SJSA1 (cell line): ENCODE measurements at regions not wholly inside any gene's neighbourhood (a gene's known extent, or its start where the extent isn't known, plus 50 kb on each side); places are given as distances from the start of the nearest gene placed in this dataset.
A peak's percentile ranks its signal among the peaks of the same experiment; 100 is the strongest.
"Not testable (repeated sequence)": the region's sequence is repeated elsewhere in the genome, so short reads cannot be mapped to it uniquely, and the experiment has no call there.

Experiments used
- DNase-seq, 2 experiments: peaks; one replicate each; pipeline ENCODE4 v3.0.0-alpha.2; 2015 to 2020; ENCODE audit warnings: low spot score in 2 of 2, low read depth in 1 of 2
- H3K27ac ChIP-seq: fragments of 250-450 bp; sonication (Bioruptor Pico); 2 replicates; pipeline ENCODE4 v1.5.1; 2020; ENCODE audit warnings: mild to moderate bottlenecking, moderate library complexity
- H3K27me3 ChIP-seq: fragments of 250-450 bp; sonication (Bioruptor Pico); replicated peaks from 2 replicates; pipeline ENCODE4 v1.5.1; 2020; ENCODE audit warnings: mild to moderate bottlenecking, moderate library complexity
- H3K36me3 ChIP-seq: fragments of 250-450 bp; sonication (Bioruptor Pico); 2 replicates; pipeline ENCODE4 v1.5.1; 2020; ENCODE audit warnings: mild to moderate bottlenecking
- H3K4me1 ChIP-seq: fragments of 250-450 bp; sonication (Bioruptor Pico); replicated peaks from 2 replicates; pipeline ENCODE4 v1.6.1; 2021; ENCODE audit warnings: mild to moderate bottlenecking
- H3K4me3 ChIP-seq: fragments of 250-450 bp; sonication (Bioruptor Pico); 2 replicates; pipeline ENCODE4 v1.5.1; 2020; ENCODE audit warnings: mild to moderate bottlenecking
- H3K9me3 ChIP-seq: fragments of 250-450 bp; sonication (Bioruptor Pico); replicated peaks from 2 replicates; pipeline ENCODE4 v1.5.1; 2020; ENCODE audit warnings: mild to moderate bottlenecking

DNA sequence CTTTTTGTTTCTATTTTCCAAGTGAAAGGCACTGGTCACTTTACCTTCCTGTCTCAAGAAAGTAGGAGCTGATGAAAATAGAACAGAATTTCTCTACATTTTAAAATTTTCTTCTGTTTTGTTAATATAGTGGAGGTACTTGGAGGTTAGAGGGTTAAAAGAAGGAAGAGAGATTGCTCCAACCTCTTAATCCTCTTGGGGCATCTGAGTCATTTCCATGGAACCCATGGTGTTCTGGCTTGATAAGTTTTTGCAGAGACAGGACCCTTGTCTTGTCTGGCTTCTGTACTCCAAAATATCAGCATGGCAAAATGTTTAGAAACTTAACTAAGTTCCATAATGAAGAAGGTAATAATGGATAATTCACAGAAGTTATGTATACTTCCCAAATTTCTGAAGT, 727.2 kb downstream of the C4orf33 start:
- Histone ChIP-seq H3K4me1 (peaks cover 29% of the 10 kb centered on the region), H3K27ac (peak overlapping the region; percentile 51), H3K27me3 (no peaks in the 10 kb centered on the region), H3K36me3 (no peaks in the 10 kb centered on the region), H3K4me3 (no peak overlapping the region), H3K9me3 (no peaks in the 10 kb centered on the region)
- peak in 1 of 2 experiments; percentile 64 for DNase-seq

DNA sequence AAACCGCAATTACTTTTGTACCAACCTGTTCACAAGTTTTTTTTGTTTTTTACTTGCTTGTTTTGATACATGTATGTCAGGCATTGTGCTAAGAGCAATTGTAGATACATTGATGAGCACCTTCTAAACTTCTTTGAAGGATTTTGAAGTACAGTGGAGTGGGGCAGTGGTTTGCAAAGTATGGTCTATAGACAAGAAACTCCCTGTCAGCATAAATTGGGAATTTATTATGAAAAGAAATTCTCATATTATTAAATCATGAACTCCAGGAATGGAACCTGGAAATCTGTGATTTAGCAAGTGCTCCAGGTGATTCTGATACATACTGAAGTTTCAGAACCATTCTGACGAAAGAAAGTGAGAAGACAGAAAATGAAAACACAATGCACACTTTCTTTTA, 733.4 kb downstream of the C4orf33 start:
- H3K27me3 ChIP-seq = no peaks in the 10 kb centered on the region
- H3K4me1 ChIP-seq = 0 out of 2 replicates have a peak, but pooled peaks cover 5% of the 10 kb centered on the region
- H3K36me3 ChIP-seq = no peaks in the 10 kb centered on the region
- H3K9me3 ChIP-seq = no peaks in the 10 kb centered on the region
- no peak overlapping the region for H3K4me3 ChIP-seq
- no peak for DNase-seq
- H3K27ac ChIP-seq = no peak overlapping the region

DNA sequence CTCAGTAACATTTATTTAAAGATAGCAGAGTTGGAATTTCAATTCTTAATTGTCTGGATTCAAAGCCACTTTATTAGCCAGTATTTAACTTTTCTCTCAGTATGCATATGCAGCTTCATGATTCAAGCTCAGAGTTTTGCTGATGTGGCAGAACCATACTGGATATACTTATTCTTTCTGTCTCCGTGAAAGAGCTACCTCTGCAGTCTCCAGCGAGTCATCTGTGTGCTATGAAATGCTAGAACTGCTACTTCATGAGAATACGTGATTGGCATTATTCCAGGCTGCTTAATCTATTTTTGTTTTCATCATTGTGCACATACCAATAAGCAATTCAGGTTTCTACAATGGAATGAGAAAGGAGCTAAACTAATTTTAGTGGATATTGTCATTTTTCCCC, 743.7 kb downstream of the C4orf33 start:
- Histone ChIP-seq H3K27me3 (no peaks in the 10 kb centered on the region), H3K27ac (no peak overlapping the region), H3K4me3 (no peak overlapping the region), H3K4me1 (no peaks in the 10 kb centered on the region), H3K9me3 (no peaks in the 10 kb centered on the region; the same call in 1 of the 2 replicates), H3K36me3 (no peaks in the 10 kb centered on the region)
- no peak for DNase-seq

DNA sequence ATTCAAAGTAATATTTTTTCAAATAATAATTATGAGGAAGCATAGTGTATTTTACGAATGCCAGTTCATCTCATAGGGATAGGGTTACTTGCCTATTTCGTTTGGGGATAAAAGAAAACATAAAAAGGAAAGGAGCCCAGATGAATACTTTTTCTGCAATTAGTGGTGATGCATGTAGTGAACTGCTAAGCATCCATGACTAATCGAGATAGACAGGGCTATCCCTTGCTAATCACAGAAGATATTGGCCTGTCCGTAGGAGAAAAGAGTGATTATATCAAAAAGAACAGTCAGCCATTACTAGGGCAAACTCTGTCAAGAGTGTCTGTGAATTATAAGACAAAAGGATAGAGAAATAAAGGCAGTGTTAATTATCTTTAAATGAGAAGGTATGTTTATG, 746.1 kb downstream of the C4orf33 start:
- no peaks in the 10 kb centered on the region for H3K27me3 ChIP-seq
- no peak overlapping the region for H3K4me3 ChIP-seq
- DNase-seq = no peak
- H3K9me3 ChIP-seq = no peaks in the 10 kb centered on the region; the same call in 1 of the 2 replicates
- H3K27ac ChIP-seq = no peak overlapping the region
- no peaks in the 10 kb centered on the region for H3K36me3 ChIP-seq
- H3K4me1 ChIP-seq = no peaks in the 10 kb centered on the region

DNA sequence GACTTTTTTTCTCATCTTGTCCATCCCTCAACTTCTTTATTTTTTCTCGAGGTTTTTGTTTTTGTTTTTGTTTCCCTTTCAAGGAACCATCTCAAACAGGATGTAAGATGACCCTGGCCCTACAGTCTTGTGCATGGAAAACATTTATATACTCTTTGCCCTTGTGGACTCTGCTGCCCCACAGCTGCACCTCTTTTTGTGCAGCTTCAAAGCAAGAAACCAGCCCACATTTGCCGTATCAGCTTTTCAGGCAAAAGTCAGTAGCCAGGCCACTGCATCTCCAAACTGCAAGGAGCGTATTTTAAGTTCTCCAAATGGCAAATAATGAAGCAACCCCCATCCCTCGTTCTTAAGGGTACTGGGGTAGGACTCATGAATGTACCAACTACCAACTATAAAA, 756.5 kb downstream of the C4orf33 start:
- Histone ChIP-seq H3K4me1 (no peaks in the 10 kb centered on the region), H3K36me3 (no peaks in the 10 kb centered on the region), H3K9me3 (no peaks in the 10 kb centered on the region), H3K4me3 (no peak overlapping the region), H3K27me3 (no peaks in the 10 kb centered on the region), H3K27ac (no peak overlapping the region)
- no peak for DNase-seq

DNA sequence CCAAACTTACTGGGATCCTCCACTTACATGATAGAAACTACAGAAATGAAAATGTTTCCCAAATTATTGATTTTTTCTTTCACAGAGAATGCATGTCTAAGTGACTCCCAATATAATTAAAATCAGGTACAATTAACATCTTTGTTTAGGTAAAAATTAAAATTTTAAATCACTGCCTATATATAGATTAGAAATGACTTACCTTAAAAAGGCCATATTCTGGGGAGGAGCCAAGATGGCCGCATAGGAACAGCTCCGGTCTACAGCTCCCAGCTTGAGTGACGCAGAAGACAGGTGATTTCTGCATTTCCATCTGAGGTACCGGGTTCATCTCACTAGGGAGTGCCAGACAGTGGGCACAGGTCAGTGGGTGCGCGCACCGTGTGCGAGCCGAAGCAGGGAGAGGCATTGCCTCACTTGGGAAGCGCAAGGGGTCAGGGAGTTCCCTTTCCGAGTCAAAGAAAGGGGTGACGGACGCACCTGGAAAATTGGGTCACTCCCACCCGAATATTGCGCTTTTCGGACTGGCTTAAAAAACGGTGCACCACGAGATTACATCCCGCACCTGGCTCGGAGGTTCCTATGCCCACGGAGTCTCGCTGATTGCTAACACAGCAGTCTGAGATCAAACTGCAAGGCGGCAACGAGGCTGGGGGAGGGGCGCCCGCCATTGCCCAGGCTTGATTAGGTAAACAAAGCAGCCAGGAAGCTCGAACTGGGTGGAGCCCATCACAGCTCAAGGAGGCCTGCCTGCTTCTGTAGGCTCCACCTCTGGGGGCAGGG, 757.9 kb downstream of the C4orf33 start:
- not testable (repeated sequence) for DNase-seq, H3K4me3 ChIP-seq, H3K4me1 ChIP-seq, H3K27ac ChIP-seq, H3K9me3 ChIP-seq, H3K27me3 ChIP-seq, H3K36me3 ChIP-seq

DNA sequence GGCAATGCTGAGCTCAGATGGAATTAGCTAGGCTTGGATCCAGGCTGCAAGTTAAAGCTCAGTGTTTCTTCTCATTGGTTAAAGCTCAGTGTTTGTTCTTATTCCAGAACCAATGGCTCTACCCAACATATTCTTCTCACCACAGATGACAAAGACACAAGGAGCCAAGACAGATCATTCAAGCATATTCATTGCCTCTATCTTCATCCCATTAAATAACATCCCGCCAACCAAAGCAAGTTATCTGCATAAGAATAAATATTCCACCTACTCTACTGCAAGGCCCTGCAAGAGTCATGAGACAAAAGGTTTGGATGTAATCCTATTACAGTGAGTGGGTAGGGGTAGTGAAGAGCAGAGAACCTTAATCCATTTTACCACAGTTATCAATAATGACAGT, 766.5 kb downstream of the C4orf33 start:
- DNase-seq = no peak
- H3K4me1 ChIP-seq = no peaks in the 10 kb centered on the region
- H3K4me3 ChIP-seq = no peak overlapping the region
- no peaks in the 10 kb centered on the region for H3K9me3 ChIP-seq
- no peaks in the 10 kb centered on the region for H3K27me3 ChIP-seq
- H3K27ac ChIP-seq = no peak overlapping the region
- no peaks in the 10 kb centered on the region for H3K36me3 ChIP-seq

DNA sequence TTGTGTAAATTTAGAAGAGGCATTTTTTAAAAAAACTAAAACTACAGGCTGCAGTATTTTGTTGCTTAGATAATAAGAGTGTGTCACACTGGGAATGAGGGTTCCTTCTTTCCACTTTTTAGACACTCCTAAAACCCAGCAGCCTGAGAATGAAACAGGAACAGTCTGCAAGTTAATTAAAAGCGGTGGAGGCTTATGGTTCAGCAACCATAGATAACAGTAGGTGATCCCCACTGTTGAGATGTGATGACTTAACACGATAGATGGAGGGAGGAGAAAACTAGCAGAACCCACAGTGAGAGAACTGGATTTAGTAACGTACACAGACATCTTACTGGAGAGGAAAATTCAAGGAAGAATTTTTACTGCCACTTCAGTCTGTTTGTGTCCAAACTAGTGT, 767.3 kb downstream of the C4orf33 start:
- H3K27ac ChIP-seq = no peak overlapping the region
- no peak for DNase-seq
- no peaks in the 10 kb centered on the region for H3K9me3 ChIP-seq
- no peak overlapping the region for H3K4me3 ChIP-seq
- H3K4me1 ChIP-seq = no peaks in the 10 kb centered on the region
- H3K36me3 ChIP-seq = no peaks in the 10 kb centered on the region
- H3K27me3 ChIP-seq = no peaks in the 10 kb centered on the region

DNA sequence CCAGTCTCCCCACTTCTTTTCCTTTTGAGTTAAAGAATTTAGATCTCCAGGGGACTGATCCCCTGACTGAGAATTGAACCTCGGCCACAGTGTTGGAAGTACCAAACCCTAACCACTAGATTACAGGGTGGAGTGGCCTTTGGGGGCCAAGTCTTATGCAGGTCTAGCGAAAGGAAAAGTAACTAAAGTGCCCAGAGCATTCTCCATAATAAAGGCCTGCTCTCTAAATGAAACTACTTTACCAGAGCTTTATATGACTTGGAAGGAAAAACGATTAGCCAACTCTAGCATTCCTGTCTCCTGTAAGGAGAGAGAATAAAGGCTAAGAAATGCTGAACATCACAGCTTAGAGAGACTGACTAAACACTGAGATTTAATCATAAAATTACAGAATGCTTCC, 788.0 kb downstream of the C4orf33 start:
- H3K36me3 ChIP-seq = no peaks in the 10 kb centered on the region
- no peaks in the 10 kb centered on the region for H3K4me1 ChIP-seq
- no peaks in the 10 kb centered on the region for H3K9me3 ChIP-seq
- no peak for DNase-seq
- H3K4me3 ChIP-seq = no peak overlapping the region
- H3K27ac ChIP-seq = no peak overlapping the region
- no peaks in the 10 kb centered on the region for H3K27me3 ChIP-seq

DNA sequence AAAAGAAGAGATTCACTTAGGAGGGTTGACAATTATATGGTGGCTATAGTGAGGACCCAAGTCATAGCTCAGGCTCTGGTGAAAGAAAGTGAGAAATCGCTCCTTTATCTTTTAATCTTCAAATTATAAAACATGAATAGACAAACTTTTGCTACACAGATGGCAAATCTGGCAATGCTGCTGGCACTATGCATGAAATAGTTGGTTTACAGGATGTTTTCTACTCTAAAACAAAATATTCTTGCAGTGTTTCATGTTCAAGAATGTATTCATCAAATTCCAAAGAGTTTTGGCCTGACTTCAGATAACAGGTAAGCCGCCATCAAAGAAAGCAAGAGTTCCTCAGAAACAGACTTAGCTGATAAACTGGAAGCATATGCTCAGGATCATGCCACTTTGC, 801.2 kb downstream of the C4orf33 start:
- DNase-seq = no peak
- Histone ChIP-seq H3K27ac (no peak overlapping the region), H3K4me3 (no peak overlapping the region), H3K27me3 (no peaks in the 10 kb centered on the region), H3K4me1 (no peaks in the 10 kb centered on the region), H3K9me3 (no peaks in the 10 kb centered on the region), H3K36me3 (no peaks in the 10 kb centered on the region)

DNA sequence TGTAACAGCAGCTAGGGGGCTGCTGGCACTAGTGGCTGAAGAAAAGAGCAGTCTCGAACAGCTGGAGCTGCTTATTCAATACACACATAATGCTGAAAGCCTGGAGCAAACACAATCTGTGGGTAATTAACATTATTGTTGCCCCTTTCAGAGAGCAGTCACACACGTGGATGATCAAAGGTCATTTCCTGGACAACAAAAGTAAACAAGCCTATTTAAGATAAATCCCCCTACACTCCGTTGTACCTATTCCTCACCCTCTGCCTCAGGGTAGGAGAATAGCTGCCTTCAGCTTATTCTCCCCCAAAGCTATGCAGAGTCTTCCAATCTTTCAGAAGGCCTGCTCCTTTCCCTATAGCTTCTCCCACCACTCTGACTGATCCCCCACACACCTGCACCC, 803.9 kb downstream of the C4orf33 start:
- Histone ChIP-seq H3K9me3 (no peaks in the 10 kb centered on the region), H3K27me3 (no peaks in the 10 kb centered on the region), H3K4me3 (no peak overlapping the region), H3K27ac (no peak overlapping the region), H3K4me1 (no peaks in the 10 kb centered on the region), H3K36me3 (no peaks in the 10 kb centered on the region)
- DNase-seq = no peak

DNA sequence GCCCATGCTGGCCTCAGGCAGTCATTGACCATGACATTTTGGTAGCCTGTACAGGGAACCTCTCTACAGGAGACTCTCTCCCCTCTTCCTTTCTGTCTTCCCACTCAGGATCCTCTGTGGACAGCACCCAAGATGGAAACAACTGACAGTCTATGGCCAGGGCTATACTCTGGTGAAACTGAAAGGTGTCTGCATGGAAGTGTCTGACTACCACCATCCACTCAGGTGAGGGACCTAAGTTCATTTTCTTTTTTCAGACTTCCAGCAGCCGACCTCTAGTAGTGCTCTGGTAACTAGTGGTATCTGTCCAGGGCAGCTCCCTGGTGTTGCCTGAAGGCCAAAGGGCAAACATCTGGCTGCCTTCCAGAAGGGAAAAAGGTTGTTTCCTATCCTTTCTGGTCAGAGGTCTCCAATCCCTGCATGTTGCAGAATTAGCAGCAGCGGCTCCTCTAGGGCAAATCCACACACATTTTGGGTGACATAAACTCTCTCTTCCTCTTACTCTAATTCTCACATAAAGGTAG, 804.5 kb downstream of the C4orf33 start:
- H3K9me3 ChIP-seq = no peaks in the 10 kb centered on the region
- no peaks in the 10 kb centered on the region for H3K27me3 ChIP-seq
- no peak for DNase-seq
- H3K27ac ChIP-seq = no peak overlapping the region
- no peak overlapping the region for H3K4me3 ChIP-seq
- H3K36me3 ChIP-seq = no peaks in the 10 kb centered on the region
- H3K4me1 ChIP-seq = no peaks in the 10 kb centered on the region

DNA sequence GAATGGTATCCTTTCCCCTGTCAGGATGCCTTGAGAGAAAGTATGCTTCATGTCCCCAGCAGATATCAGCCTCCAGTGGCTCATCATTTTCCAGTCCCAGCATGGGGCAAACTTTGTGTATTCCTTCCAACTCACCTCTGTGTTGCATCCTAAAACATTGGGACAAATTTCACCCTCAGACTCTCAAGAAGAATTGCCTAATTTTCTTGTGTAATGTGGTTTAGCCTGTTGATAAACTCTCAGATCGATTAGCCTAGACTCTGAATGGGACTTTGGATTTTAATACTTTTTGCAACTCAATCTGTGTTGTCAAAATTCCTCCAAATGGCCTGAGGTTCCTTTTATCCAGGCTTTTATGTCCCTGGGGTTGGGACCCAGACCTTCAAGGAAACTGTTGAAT, 805.3 kb downstream of the C4orf33 start:
- Histone ChIP-seq H3K27ac (no peak overlapping the region), H3K27me3 (no peaks in the 10 kb centered on the region), H3K4me3 (no peak overlapping the region), H3K4me1 (no peaks in the 10 kb centered on the region), H3K36me3 (no peaks in the 10 kb centered on the region), H3K9me3 (no peaks in the 10 kb centered on the region)
- no peak for DNase-seq

DNA sequence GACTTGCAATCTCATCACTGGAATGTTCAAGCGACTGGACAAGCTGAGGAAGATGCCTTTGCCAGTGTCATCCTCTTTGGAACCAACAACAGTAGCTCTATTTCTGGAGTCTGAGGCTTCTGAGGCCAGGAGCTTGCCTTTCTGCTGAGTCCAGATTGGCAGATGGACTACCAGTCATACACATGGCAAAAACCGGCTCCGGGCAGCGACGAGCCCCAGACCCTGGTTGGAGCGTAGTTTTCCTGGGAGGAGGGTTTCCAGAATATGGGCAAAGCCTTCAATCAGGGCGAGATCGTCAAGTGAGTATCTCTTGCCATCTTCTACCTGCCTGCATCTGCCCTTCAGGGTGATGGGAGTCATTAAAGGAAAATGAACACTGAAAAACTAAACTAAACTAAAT, 807.9 kb downstream of the C4orf33 start:
- Histone ChIP-seq H3K4me3 (no peak overlapping the region), H3K36me3 (no peaks in the 10 kb centered on the region), H3K4me1 (no peaks in the 10 kb centered on the region), H3K27me3 (no peaks in the 10 kb centered on the region), H3K27ac (no peak overlapping the region), H3K9me3 (no peaks in the 10 kb centered on the region)
- no peak for DNase-seq

DNA sequence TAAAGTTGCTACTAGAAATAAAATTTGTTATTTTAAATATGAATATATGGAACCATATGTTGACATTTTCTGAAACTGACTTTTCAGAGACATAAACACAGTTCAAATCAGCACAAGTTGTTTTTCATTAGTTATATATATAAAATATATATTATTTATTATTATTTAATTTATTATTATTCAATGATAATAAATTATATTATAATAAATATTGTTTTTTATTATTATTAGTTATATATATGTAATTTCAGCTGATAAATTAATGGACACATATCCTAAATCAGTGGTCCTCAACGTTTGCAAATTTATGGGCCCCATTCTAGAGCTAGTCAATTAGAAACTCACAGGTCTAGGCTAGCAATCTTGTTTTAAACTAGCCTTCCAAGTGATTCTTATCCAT, 809.3 kb downstream of the C4orf33 start:
- H3K9me3 ChIP-seq = no peaks in the 10 kb centered on the region
- no peaks in the 10 kb centered on the region for H3K4me1 ChIP-seq
- H3K36me3 ChIP-seq = no peaks in the 10 kb centered on the region
- no peaks in the 10 kb centered on the region for H3K27me3 ChIP-seq
- no peak overlapping the region for H3K27ac ChIP-seq
- no peak overlapping the region for H3K4me3 ChIP-seq
- DNase-seq = no peak
